GM18519 (cell line): ENCODE measurements at regions not wholly inside any gene's neighbourhood (a gene's known extent, or its start where the extent isn't known, plus 50 kb on each side); places are given as distances from the start of the nearest gene placed in this dataset.

Experiments
- ATAC-seq: cut with Tn5 transposase; IDR thresholded peaks from one replicate; pipeline ENCODE4 v1.9.1; 2021; ENCODE audit warnings: mild to moderate bottlenecking, moderate library complexity; ENCODE audit not compliant: unreplicated experiment, low FRiP score

DNA sequence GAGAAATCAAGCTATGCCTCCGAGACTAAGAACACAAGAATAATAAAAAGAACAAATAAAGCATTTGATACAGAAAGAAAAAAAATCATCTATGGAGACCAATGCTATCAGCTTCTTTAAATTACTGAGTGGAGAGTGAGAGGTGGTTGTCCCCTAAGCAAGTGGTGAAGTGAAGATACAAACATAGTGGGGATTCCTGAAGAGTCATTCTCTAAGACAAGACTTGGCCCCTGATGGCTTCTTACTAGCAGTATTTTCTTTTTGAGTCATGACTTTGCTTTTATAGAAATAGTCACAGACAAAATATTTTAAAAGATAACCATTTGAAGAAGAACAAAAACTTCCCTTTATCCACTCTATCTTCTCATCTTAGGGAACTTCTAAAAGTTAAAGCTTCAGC, 261.4 kb upstream of the PRDM1 start:
- ATAC-seq: no peak

GRCh38 chr6:105821777-105822176, 264.4 kb upstream of the PRDM1 start:
- no peak for ATAC-seq

- ATAC-seq: no peak
These were observed 265.1 kb upstream of the PRDM1 start for GRCh38 chr6:105821027-105821426.

DNA sequence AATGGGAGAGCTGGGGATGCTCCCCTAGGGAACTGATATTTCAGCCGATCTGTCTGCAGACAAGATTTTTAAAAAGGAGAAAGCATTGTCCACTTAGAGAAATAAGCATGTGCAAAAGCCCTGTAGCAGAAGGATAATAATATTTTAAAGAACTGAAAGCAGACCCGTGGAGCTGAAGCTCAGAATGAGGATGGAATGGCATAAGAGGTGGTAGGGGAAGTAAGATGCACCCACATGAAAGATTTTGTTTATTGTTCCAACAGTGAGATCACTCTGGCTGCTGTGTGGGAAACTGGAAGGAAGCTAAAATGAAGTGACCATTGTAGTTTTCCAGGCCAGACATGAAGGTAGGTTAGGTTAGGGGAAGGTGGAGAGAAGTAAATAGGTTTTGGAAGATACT, 266.4 kb upstream of the PRDM1 start:
- ATAC-seq: no peak

GRCh38 chr6:105818505-105818904, 267.6 kb upstream of the PRDM1 start:
- ATAC-seq: no peak

DNA sequence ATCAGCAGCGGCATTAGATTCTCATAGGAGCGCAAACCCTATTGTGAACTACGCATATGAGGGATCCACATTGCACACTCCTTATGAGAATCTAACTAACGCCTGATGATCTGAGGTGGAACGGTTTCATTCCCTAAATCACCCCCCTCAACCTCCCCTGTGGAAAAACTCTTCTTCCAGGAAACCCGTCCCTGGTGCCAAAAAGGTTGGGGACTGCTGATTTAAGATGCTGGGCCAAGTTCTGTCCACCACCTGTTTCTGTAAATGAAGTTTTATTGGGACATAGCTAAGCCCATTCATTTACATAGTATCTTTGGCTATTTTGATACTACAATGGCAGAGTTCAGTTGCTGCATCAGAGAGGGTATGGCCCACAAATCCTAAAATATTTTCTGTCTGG, 268.2 kb upstream of the PRDM1 start:
- ATAC-seq: no peak

DNA sequence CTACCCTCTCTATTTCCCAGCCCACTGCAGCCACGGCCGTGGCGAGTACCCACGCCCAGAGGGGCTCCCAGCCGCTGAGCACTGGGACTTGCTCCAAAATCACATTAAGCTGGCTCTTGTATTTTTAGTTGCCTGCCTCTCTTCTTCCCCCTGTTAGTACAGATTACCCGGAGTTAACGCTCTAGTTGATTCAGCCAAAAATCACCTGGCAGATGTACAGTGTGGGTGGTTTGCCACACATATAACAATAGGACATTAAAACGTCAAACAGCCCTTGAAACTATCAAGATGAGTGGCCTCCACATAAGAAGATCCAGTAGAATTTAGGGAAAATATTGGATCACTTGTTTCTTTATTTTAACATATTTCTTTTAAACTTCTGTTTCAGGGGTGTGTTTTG, 268.8 kb upstream of the PRDM1 start:
- ATAC-seq: no peak

DNA sequence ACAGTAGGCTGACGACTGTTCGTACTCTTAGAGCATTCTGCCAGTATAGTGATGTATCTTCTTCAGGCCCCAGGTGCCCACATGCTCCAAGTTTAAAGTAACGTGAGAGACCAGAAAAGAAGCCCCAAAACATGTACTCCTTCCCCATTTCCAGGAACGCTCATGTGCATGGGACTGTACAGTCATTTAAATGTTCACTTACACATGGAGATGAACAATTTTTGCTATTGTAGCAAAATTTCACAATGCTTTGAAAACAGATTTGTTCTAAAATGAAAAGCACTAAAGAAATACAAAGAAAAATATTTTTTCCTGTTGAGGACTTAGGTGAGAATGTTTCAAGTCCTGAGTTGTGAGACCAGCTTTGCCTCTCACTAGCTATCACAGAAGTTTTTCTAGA, 269.3 kb upstream of the PRDM1 start:
- ATAC-seq: no peak

DNA sequence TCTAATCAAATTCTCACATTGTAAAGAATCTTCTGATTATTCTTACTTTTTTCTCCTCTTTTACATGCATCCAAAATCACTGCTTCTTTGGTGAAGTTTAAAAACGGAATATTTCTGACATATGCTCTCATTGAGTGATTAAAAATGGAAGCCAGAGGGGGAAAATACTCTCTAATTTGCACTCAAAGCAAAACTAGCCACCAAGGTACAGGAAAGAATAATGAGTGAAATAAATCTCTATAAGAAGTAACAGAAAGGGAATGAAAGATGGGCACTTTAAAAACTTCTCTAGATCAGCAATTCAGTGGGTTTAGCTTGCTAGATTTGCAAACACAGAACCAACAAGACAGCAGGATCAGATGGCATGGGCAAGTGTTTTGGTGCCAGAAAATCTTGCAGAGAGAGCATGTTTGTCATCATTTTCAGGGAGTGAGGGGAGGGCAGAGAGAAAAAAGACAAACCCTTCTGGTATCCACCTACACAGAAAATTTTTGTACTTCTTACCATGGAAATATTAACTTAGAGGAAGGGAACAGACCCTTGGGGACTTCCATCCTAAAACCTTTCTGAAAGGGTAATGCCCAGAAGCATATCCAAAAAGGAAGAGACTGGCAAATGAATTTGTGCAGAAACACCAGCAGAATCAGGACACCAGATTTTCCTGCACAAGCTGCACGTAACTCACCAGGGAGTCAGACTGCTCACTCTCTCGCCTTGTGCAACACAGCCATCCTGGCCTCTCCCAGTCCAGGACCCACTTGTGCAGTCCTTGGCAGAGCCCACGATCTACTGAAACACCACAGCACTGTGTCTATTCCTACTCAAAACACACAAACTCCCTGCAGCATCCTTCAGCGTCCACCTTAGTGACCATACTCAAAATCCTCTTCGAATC, 270.2 kb upstream of the PRDM1 start:
- ATAC-seq: no peak

- no peak for ATAC-seq
These were observed 271.2 kb upstream of the PRDM1 start for GRCh38 chr6:105814745-105815536.

DNA sequence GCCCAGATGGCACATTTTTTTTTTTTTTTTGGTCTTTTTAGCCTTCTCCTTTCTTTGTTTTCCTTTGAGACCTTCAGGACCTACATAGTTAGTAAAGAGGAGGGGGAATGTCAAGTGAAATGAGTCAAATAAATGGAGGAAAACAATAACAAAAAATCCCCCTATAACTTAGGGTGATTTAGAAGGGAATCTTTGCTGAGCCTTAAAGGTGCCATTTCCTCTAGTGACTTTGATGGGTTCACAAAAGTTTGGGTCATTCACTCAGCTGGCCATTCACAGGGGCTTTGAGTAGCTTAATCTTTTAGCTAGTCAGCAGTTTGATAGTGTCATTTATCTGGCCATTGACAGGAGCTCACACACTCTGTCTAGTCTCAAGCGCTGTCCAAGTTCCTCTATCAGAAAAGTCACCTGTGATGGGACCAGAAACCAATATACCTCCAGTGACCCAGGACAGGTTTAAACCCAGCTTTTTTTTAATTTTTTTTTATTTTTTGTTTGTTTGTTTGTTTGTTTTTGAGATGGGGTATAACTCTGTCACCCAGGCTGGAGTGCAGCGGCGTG, 275.1 kb upstream of the PRDM1 start:
- no peak for ATAC-seq

DNA sequence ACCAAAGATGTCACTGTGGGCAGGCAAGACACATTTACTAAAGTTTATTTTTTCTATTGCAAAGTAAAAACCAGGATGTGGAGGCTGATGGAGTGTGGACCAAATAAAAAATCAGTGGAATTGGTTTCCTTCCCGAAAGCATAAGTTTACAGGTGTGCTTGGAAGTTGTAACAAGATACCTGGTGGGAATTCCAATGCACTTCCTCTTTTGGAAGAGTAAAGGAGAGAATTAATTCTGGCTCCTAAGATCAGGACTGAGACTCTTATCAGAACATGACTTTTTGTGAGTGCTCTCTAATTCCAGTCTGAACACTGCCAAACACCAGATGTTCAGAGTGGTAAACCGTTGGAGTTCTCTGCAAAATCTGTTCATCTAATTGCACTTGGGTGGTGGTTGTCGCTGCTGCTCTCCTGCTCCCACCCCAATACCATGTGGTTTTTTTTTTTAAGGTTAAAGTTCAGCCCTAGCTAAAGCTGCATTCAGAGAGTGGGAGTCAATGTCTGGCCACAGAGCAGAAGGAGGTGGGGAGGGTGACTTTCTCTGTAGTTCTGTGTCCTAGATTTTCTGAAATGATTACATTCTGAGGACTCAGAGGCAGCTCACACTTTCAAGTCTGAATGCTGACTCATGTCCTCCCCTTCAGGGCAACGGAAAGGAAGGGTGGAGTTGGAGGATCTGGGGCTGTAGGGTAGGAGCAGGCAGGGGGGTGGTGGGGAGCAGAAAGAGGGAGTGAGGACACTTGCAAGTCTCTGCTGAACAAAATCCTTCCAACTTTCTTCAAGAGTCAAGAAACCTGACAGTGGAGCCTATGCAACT, 275.8 kb upstream of the PRDM1 start:
- peak; percentile 52 for ATAC-seq

DNA sequence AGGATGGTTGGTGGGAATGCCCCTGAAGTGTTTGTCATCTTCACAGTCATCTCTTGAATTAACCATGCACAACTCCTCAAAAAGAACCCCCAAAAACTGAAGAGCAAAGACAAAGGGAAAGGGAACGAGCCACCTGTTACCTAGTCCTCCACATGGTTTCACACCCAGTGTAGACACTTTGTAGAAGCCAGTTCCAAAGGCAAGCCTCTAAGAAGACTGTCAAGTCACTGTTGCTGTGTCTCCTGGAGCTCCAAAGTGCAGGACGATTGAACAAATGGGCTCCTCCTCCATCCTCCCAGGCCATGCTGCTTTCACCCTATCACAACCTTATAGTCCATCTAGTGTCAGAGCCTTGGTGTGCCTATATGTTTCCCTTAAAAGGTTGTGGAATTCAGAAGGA, 277.6 kb upstream of the PRDM1 start:
- no peak for ATAC-seq

DNA sequence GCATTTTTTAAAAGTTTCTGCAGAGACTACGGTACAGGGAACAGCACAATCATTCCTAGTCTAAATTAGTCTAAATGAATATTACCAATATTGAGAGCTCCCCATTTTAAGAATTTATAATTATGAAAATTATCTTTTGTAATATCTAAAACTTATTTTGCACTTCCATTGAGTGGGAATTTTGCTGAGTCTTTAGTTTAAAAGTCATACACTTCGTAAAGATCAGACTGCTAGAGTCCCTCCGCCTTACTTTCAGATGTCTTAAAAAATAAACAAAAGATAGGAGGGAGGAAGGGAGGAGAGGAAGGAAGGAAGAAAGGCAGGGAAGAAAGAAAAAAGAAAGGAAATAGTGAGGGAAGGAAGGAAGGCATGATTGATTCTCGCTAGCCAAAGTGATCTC, 278.2 kb upstream of the PRDM1 start:
- ATAC-seq: no peak

GRCh38 chr6:105806486-105806920, 279.6 kb upstream of the PRDM1 start:
- no peak for ATAC-seq

- ATAC-seq: no peak
These were observed 280.6 kb upstream of the PRDM1 start for GRCh38 chr6:105805501-105806023.

DNA sequence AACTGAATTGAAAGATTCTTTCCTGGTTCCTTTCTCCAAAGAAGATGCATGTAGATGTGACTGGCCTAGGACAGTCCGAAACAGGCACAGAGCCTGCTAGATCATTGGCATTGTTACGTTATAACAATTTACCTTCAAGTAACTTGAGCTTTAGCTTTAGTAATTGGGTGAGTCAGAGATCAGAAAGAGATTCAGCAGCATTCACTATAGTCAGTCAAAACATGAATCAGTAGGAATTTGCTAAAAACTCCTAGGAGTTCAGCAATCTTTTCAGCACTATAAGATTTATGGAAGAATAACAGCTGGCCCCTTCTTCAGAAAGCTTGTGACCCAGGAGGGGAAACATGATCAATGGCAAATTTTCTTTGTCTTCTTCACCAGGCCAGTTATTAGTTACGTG, 281.7 kb upstream of the PRDM1 start:
- no peak for ATAC-seq

GRCh38 chr6:105804000-105804399, 282.1 kb upstream of the PRDM1 start:
- no peak for ATAC-seq

- ATAC-seq: no peak
These were observed 282.7 kb upstream of the PRDM1 start for GRCh38 chr6:105803442-105803841.

DNA sequence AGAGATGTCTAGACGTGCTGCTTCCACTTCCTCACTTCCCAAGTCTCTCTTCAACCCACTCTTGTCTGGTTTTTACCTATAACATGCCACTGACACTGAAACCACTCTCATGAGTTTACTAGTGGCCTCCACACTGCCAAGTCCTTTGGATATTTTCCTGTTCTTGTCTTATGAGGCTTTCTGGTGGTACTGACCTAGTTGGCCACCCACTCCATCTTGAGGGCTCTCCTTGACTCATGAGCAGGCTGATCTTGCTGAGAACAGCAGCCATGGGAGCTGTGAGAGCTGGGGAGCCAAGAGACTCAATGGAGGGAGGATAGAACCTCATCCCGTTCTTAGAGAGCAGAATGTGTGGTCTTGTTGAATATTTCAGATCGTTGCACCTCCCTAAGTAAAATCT, 283.4 kb upstream of the PRDM1 start:
- no peak for ATAC-seq
